HS-5 (cell line): ENCODE measurements at regions not wholly inside any gene's neighbourhood (a gene's known extent, or its start where the extent isn't known, plus 50 kb on each side); places are given as distances from the start of the nearest gene placed in this dataset.
"Not testable (repeated sequence)": the region's sequence is repeated elsewhere in the genome, so short reads cannot be mapped to it uniquely, and the experiment has no call there.

Experiments
- DNase-seq: peaks from one replicate; pipeline ENCODE4 v3.0.0-alpha.2; 2012; ENCODE audit warnings: low read depth

- no peak for DNase-seq
Observed at GRCh38 chr16:66206363-66206762, 160.1 kb upstream of the CDH5 start.

- DNase-seq: peak; percentile 36
Observed at GRCh38 chr16:66205287-66206231, 160.9 kb upstream of the CDH5 start.

- no peak for DNase-seq
Observed at GRCh38 chr16:66204756-66205155, 161.7 kb upstream of the CDH5 start.

GRCh38 chr16:66203476-66203875, 163.0 kb upstream of the CDH5 start:
- no peak for DNase-seq

GRCh38 chr16:66199189-66199588, 167.3 kb upstream of the CDH5 start:
- no peak for DNase-seq

- DNase-seq: no peak
Observed at GRCh38 chr16:66198641-66199040, 167.8 kb upstream of the CDH5 start.

GRCh38 chr16:66197668-66198278, 168.7 kb upstream of the CDH5 start:
- no peak for DNase-seq

- DNase-seq: no peak
Observed at GRCh38 chr16:66196770-66197169, 169.7 kb upstream of the CDH5 start.

- DNase-seq: no peak
Observed at GRCh38 chr16:66194866-66195265, 171.6 kb upstream of the CDH5 start.

GRCh38 chr16:66193543-66194229, 172.8 kb upstream of the CDH5 start:
- DNase-seq: no peak

- no peak for DNase-seq
Observed at GRCh38 chr16:66190411-66190810, 176.1 kb upstream of the CDH5 start.

GRCh38 chr16:66189951-66190350, 176.5 kb upstream of the CDH5 start:
- DNase-seq: peak; percentile 48

GRCh38 chr16:66188917-66189725, 177.4 kb upstream of the CDH5 start:
- DNase-seq: no peak

GRCh38 chr16:66186251-66186785, 180.2 kb upstream of the CDH5 start:
- DNase-seq: no peak

- DNase-seq: no peak
Observed at GRCh38 chr16:66182592-66182991, 183.9 kb upstream of the CDH5 start.

GRCh38 chr16:66176731-66177130, 189.8 kb upstream of the CDH5 start:
- DNase-seq: no peak

- DNase-seq: no peak
Observed at GRCh38 chr16:66176111-66176510, 190.4 kb upstream of the CDH5 start.

- no peak for DNase-seq
Observed at GRCh38 chr16:66175636-66176035, 190.9 kb upstream of the CDH5 start.

- DNase-seq: no peak
Observed at GRCh38 chr16:66175058-66175457, 191.4 kb upstream of the CDH5 start.

GRCh38 chr16:66173796-66174195, 192.7 kb upstream of the CDH5 start:
- DNase-seq: not testable (repeated sequence)

- not testable (repeated sequence) for DNase-seq
Observed at GRCh38 chr16:66173181-66173580, 193.3 kb upstream of the CDH5 start.

- no peak for DNase-seq
Observed at GRCh38 chr16:66172463-66172862, 194.0 kb upstream of the CDH5 start.
